ENCODE measurements at regions not wholly inside any gene's neighbourhood (a gene's known extent, or its start where the extent isn't known, plus 50 kb on each side); places are given as distances from the start of the nearest gene placed in this dataset.

DNA sequence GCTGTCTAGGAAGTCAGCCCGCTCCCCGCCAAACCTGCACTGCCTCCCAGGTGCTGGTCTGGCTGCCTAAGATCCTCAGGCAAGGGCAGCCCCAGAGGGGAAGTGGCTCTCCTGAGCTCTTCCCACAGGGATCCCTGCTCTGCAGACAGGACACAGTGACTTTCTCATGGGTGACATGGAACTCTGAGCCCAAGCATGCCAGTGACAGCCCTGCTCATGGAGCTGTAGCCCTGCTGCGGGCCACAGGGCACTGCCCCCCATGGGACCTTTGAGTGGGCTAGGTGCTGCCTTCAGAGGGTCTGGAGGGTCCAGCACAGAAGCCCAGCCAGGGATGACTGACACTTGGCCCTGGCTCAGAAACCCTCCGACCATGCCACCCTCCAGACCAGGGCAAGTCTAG, 109.1 kb downstream of the TUBA3C start:
- CTCF ChIA-PET, result no interaction called here

More for the DNA sequence above, 109.1 kb downstream of the TUBA3C start:
- TF ChIP-seq, protein P1, sequence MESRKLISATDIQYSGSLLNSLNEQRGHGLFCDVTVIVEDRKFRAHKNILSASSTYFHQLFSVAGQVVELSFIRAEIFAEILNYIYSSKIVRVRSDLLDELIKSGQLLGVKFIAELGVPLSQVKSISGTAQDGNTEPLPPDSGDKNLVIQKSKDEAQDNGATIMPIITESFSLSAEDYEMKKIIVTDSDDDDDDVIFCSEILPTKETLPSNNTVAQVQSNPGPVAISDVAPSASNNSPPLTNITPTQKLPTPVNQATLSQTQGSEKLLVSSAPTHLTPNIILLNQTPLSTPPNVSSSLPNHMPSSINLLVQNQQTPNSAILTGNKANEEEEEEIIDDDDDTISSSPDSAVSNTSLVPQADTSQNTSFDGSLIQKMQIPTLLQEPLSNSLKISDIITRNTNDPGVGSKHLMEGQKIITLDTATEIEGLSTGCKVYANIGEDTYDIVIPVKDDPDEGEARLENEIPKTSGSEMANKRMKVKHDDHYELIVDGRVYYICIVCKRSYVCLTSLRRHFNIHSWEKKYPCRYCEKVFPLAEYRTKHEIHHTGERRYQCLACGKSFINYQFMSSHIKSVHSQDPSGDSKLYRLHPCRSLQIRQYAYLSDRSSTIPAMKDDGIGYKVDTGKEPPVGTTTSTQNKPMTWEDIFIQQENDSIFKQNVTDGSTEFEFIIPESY (IDR thresholded peaks at IDR 0.05; ENCODE audit: extremely low read depth, insufficient replicate concordance, low read length), result no peak
- TF ChIP-seq POLR2AphosphoS5 (IDR thresholded peaks at IDR 0.05; ENCODE audit: low read depth, low read length) (no peak), RAD21 (IDR thresholded peaks at IDR 0.05; ENCODE audit: low read depth) (no peak), FOSL1 (IDR thresholded peaks at IDR 0.05; ENCODE audit: low read depth) (no peak), EGR1 (IDR thresholded peaks at IDR 0.05; ENCODE audit: low read depth) (no peak), POLR2A (IDR thresholded peaks at IDR 0.05; ENCODE audit: borderline replicate concordance, extremely low read depth, insufficient read depth, insufficient read length) (no peak), JUND (IDR thresholded peaks at IDR 0.05) (no peak), EZH2phosphoT487 (IDR thresholded peaks at IDR 0.05; ENCODE audit: borderline replicate concordance) (no peak), SRF (IDR thresholded peaks at IDR 0.05; ENCODE audit: low read depth) (no peak), ZFX (IDR thresholded peaks at IDR 0.05) (no peak), EZH2 (IDR thresholded peaks at IDR 0.05) (no peak), ELF1 (IDR thresholded peaks at IDR 0.05; ENCODE audit: borderline replicate concordance, low read depth) (no peak), SP1 (IDR thresholded peaks at IDR 0.05; ENCODE audit: low read depth) (no peak)
- TF ChIP-seq, protein P2, sequence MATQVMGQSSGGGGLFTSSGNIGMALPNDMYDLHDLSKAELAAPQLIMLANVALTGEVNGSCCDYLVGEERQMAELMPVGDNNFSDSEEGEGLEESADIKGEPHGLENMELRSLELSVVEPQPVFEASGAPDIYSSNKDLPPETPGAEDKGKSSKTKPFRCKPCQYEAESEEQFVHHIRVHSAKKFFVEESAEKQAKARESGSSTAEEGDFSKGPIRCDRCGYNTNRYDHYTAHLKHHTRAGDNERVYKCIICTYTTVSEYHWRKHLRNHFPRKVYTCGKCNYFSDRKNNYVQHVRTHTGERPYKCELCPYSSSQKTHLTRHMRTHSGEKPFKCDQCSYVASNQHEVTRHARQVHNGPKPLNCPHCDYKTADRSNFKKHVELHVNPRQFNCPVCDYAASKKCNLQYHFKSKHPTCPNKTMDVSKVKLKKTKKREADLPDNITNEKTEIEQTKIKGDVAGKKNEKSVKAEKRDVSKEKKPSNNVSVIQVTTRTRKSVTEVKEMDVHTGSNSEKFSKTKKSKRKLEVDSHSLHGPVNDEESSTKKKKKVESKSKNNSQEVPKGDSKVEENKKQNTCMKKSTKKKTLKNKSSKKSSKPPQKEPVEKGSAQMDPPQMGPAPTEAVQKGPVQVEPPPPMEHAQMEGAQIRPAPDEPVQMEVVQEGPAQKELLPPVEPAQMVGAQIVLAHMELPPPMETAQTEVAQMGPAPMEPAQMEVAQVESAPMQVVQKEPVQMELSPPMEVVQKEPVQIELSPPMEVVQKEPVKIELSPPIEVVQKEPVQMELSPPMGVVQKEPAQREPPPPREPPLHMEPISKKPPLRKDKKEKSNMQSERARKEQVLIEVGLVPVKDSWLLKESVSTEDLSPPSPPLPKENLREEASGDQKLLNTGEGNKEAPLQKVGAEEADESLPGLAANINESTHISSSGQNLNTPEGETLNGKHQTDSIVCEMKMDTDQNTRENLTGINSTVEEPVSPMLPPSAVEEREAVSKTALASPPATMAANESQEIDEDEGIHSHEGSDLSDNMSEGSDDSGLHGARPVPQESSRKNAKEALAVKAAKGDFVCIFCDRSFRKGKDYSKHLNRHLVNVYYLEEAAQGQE (IDR thresholded peaks at IDR 0.05; ENCODE audit: low read depth), result no peak
- H3K9me3 ChIP-seq (ENCODE audit: control insufficient read depth in 1 of 2, insufficient read depth in 1 of 2, low read depth in 1 of 2, low read length in 2 of 2), result peaks cover 5 to 19% of the 10 kb centered on the region in 2 experiments; a peak in 2 of 4 replicates
- no peak overlapping the region for H3K9ac ChIP-seq (ENCODE audit: low read length)
- no peaks in the 10 kb centered on the region for H3K36me3 ChIP-seq (ENCODE audit: control insufficient read depth in 1 of 2, insufficient read depth in 2 of 2, low read length in 2 of 2)
- H4K20me1 ChIP-seq (ENCODE audit: insufficient read depth), result no peaks in the 10 kb centered on the region
- ATAC-seq, result no peak
- ChIA-PET POLR2A (no interaction called here), RAD21 (ENCODE audit: low non-redundant PET in 1 of 2, low total read pairs in 2 of 2, uncharacterized antibody in 2 of 2, unreplicated experiment in 2 of 2) (no interaction called here)
- BruUV-seq (replicated peaks), result no TSS peak
- no peak overlapping the region for H2AFZ ChIP-seq (ENCODE audit: low read depth, low read length, poor library complexity, severe bottlenecking)
- intact Hi-C loops (cut with micrococcal nuclease), result no loop called here
- no peaks in the 10 kb centered on the region for H3K79me2 ChIP-seq (ENCODE audit: insufficient read depth, low read length)
- no peaks in the 10 kb centered on the region for H3K9me2 ChIP-seq (ENCODE audit: insufficient read depth)
- no peak for DNase-seq (ENCODE audit: low read depth, low spot score)
- H3K27me3 ChIP-seq (ENCODE audit: insufficient read depth, low read length), result no peaks in the 10 kb centered on the region
- H3K27ac ChIP-seq (ENCODE audit: low read depth, low read length), result no peak overlapping the region
- no peaks in the 10 kb centered on the region for H3K4me1 ChIP-seq (ENCODE audit: control insufficient read depth in 1 of 2, insufficient read depth in 2 of 2, low read length in 2 of 2)
- H3K4me3 ChIP-seq (replicated peaks in 1 of 2; ENCODE audit: low read depth in 1 of 2, low read length in 2 of 2), result no peak overlapping the region
- no peak overlapping the region for H3K4me2 ChIP-seq (ENCODE audit: low read length)

Measured in HCT116 (cell line).